Muscle of leg (tissue), 3 donors: ENCODE measurements at regions not wholly inside any gene's neighbourhood (a gene's known extent, or its start where the extent isn't known, plus 50 kb on each side); places are given as distances from the start of the nearest gene placed in this dataset.
A peak's percentile ranks its signal among the peaks of the same experiment; 100 is the strongest.

Experiments
- DNase-seq: peaks from one replicate; pipeline ENCODE4 v3.0.0; 2013
- H3K27ac ChIP-seq: one replicate; pipeline ENCODE4 v1.5.1; 2013; ENCODE audit warnings: mild to moderate bottlenecking, low read length, control low read depth
- H3K27me3 ChIP-seq: one replicate; pipeline ENCODE4 v1.6.1; 2013; ENCODE audit warnings: low read length; ENCODE audit not compliant: control insufficient read depth, insufficient read depth
- H3K36me3 ChIP-seq: one replicate; pipeline ENCODE4 v1.6.1; 2013; ENCODE audit warnings: low read length; ENCODE audit not compliant: control insufficient read depth, insufficient read depth
- H3K4me1 ChIP-seq: one replicate; pipeline ENCODE4 v1.6.1; 2013; ENCODE audit warnings: low read length; ENCODE audit not compliant: control insufficient read depth, insufficient read depth
- H3K4me3 ChIP-seq: one replicate; pipeline ENCODE4 v1.5.1; 2013; ENCODE audit warnings: low read length, control low read depth
- H3K9me3 ChIP-seq: replicated peaks from 2 replicates; pipeline ENCODE4 v1.6.1; 2013; ENCODE audit warnings: low read depth, low read length; ENCODE audit not compliant: control insufficient read depth
- WGBS: methylation state at CpG from one replicate; pipeline ENCODE4 v1.1.5; 2013; ENCODE audit warnings: missing lambda C conversion rate; ENCODE audit not compliant: insufficient coverage; 5-methylcytosine and 5-hydroxymethylcytosine counted together

- no peaks in the 10 kb centered on the region for H3K9me3 ChIP-seq
- no peak for DNase-seq
- H3K27me3 ChIP-seq, result no peaks in the 10 kb centered on the region
- no peaks in the 10 kb centered on the region for H3K4me1 ChIP-seq
- H3K27ac ChIP-seq, result no peak overlapping the region
- no peak overlapping the region for H3K4me3 ChIP-seq
- H3K36me3 ChIP-seq, result no peaks in the 10 kb centered on the region
These were observed 242.0 kb upstream of the ARRDC4 start for GRCh38 chr15:97718509-97718908.

GRCh38 chr15:97728791-97729190 lies 231.7 kb upstream of the ARRDC4 start:
- H3K4me3 ChIP-seq, result no peak overlapping the region
- 40% methylated on average over 10 of the region's 13 CpGs for WGBS
- peak; percentile 10 for DNase-seq
- no peaks in the 10 kb centered on the region for H3K9me3 ChIP-seq
- H3K36me3 ChIP-seq, result no peaks in the 10 kb centered on the region
- H3K27me3 ChIP-seq, result peaks cover 4% of the 10 kb centered on the region
- H3K27ac ChIP-seq, result no peak overlapping the region
- H3K4me1 ChIP-seq, result peaks cover 5% of the 10 kb centered on the region

- Histone ChIP-seq H3K4me3 (no peak overlapping the region), H3K4me1 (peaks cover 5% of the 10 kb centered on the region), H3K36me3 (no peaks in the 10 kb centered on the region), H3K27ac (no peak overlapping the region), H3K9me3 (no peaks in the 10 kb centered on the region), H3K27me3 (peaks cover 4% of the 10 kb centered on the region)
- DNase-seq, result peak; percentile 23
- WGBS, result 55% methylated on average over 7 of the region's 7 CpGs
These were observed 231.2 kb upstream of the ARRDC4 start for GRCh38 chr15:97729270-97729669.

- Histone ChIP-seq H3K4me1 (peaks cover 5% of the 10 kb centered on the region), H3K4me3 (no peak overlapping the region), H3K9me3 (no peaks in the 10 kb centered on the region), H3K36me3 (no peaks in the 10 kb centered on the region), H3K27me3 (peaks cover 4% of the 10 kb centered on the region), H3K27ac (no peak overlapping the region)
- no peak for DNase-seq
- WGBS, result no CpG with 5 or more reads among the region's 1 CpG
These were observed 230.2 kb upstream of the ARRDC4 start for GRCh38 chr15:97730315-97730714.

- Histone ChIP-seq H3K27ac (no peak overlapping the region), H3K4me3 (no peak overlapping the region), H3K9me3 (no peaks in the 10 kb centered on the region), H3K27me3 (peaks cover 4% of the 10 kb centered on the region), H3K4me1 (peaks cover 5% of the 10 kb centered on the region), H3K36me3 (no peaks in the 10 kb centered on the region)
- WGBS, result 68% methylated on average over 2 of the region's 3 CpGs
- DNase-seq, result no peak
These were observed 228.6 kb upstream of the ARRDC4 start for GRCh38 chr15:97731859-97732258.

GRCh38 chr15:97733373-97733772 lies 227.1 kb upstream of the ARRDC4 start:
- no CpG with 5 or more reads among the region's 3 CpGs for WGBS
- H3K27me3 ChIP-seq, result peaks cover 4% of the 10 kb centered on the region
- DNase-seq, result no peak
- no peak overlapping the region for H3K27ac ChIP-seq
- H3K4me1 ChIP-seq, result peaks cover 5% of the 10 kb centered on the region
- no peaks in the 10 kb centered on the region for H3K9me3 ChIP-seq
- H3K36me3 ChIP-seq, result no peaks in the 10 kb centered on the region
- no peak overlapping the region for H3K4me3 ChIP-seq

GRCh38 chr15:97736748-97737147 lies 223.8 kb upstream of the ARRDC4 start:
- no peak for DNase-seq

GRCh38 chr15:97745481-97746071 lies 214.9 kb upstream of the ARRDC4 start:
- DNase-seq, result no peak
- Histone ChIP-seq H3K4me1 (no peaks in the 10 kb centered on the region), H3K27ac (no peak overlapping the region), H3K36me3 (no peaks in the 10 kb centered on the region), H3K27me3 (no peaks in the 10 kb centered on the region), H3K9me3 (no peaks in the 10 kb centered on the region), H3K4me3 (no peak overlapping the region)
- no CpG with 5 or more reads among the region's 8 CpGs for WGBS

More at GRCh38 chr15:97736748-97737147, 223.8 kb upstream of the ARRDC4 start:
- H3K27me3 ChIP-seq, result no peaks in the 10 kb centered on the region
- H3K27ac ChIP-seq, result no peak overlapping the region
- H3K36me3 ChIP-seq, result no peaks in the 10 kb centered on the region
- H3K4me1 ChIP-seq, result no peaks in the 10 kb centered on the region
- no CpG with 5 or more reads among the region's 3 CpGs for WGBS
- no peak overlapping the region for H3K4me3 ChIP-seq
- no peaks in the 10 kb centered on the region for H3K9me3 ChIP-seq

GRCh38 chr15:97747342-97747741 lies 213.2 kb upstream of the ARRDC4 start:
- Histone ChIP-seq H3K27ac (no peak overlapping the region), H3K4me1 (no peaks in the 10 kb centered on the region), H3K27me3 (no peaks in the 10 kb centered on the region), H3K9me3 (no peaks in the 10 kb centered on the region), H3K36me3 (no peaks in the 10 kb centered on the region), H3K4me3 (no peak overlapping the region)
- DNase-seq, result no peak
- 86% methylated on average over 1 of the region's 5 CpGs for WGBS

- Histone ChIP-seq H3K27me3 (no peaks in the 10 kb centered on the region), H3K4me3 (no peak overlapping the region), H3K4me1 (no peaks in the 10 kb centered on the region), H3K9me3 (no peaks in the 10 kb centered on the region), H3K27ac (no peak overlapping the region), H3K36me3 (no peaks in the 10 kb centered on the region)
- no peak for DNase-seq
- WGBS, result 73% methylated on average over 4 of the region's 5 CpGs
These were observed 211.9 kb upstream of the ARRDC4 start for GRCh38 chr15:97748576-97748975.

- Histone ChIP-seq H3K27me3 (no peaks in the 10 kb centered on the region), H3K36me3 (no peaks in the 10 kb centered on the region), H3K4me3 (no peak overlapping the region), H3K27ac (no peak overlapping the region), H3K9me3 (no peaks in the 10 kb centered on the region), H3K4me1 (no peaks in the 10 kb centered on the region)
- DNase-seq, result no peak
- 31% methylated on average over 2 of the region's 7 CpGs for WGBS
These were observed 210.4 kb upstream of the ARRDC4 start for GRCh38 chr15:97750060-97750459.
